Cardiac muscle cell (in vitro differentiated cells and primary cell): ENCODE measurements at regions not wholly inside any gene's neighbourhood (a gene's known extent, or its start where the extent isn't known, plus 50 kb on each side); places are given as distances from the start of the nearest gene placed in this dataset.

ENCODE experiments used
- DNase-seq, 2 donors: peaks; one replicate each; pipeline versions ENCODE4 v3.0.0 to v3.0.0-alpha.2; 2010 to 2017; ENCODE audit warnings: low read depth in 1 of 2, low spot score in 1 of 2
- H3K27ac ChIP-seq: fragments of 200-600 bp; sonication (generic); 2 replicates; pipeline ENCODE4 v1.5.1; 2016
- H3K27me3 ChIP-seq: fragments of 200-600 bp; sonication (generic); 2 replicates; pipeline ENCODE4 v1.6.0; 2016; ENCODE audit warnings: control low read depth
- H3K36me3 ChIP-seq: fragments of 200-600 bp; sonication (generic); 2 replicates; pipeline ENCODE4 v1.5.1; 2016; ENCODE audit warnings: control low read depth
- H3K4me1 ChIP-seq: fragments of 200-600 bp; sonication (generic); 2 replicates; pipeline ENCODE4 v1.8.1; 2017; ENCODE audit warnings: low read depth, mild to moderate bottlenecking, mixed run types
- H3K4me3 ChIP-seq: fragments of 200-600 bp; sonication (generic); 2 replicates; pipeline ENCODE4 v1.5.1; 2016; ENCODE audit warnings: mild to moderate bottlenecking
- H3K9me3 ChIP-seq: fragments of 200-600 bp; sonication (generic); 2 replicates; pipeline ENCODE4 v1.5.1; 2017; ENCODE audit warnings: low read depth, mild to moderate bottlenecking, control low read depth
- CTCF ChIP-seq: IDR thresholded peaks from 2 replicates; pipeline ENCODE4 v1.5.1; 2012; ENCODE audit warnings: low read depth, mild to moderate bottlenecking, low read length

- no peak overlapping the region for H3K27ac ChIP-seq
- TF ChIP-seq CTCF: no peak
- peak in 1 of 2 donors; percentile 42 for DNase-seq
Observed at GRCh38 chrX:69031971-69032391, 133.3 kb downstream of the PJA1 start.

GRCh38 chrX:69031181-69031580 is 134.1 kb downstream of the PJA1 start:
- H3K27ac ChIP-seq: no peak overlapping the region
- H3K36me3 ChIP-seq: no peaks in the 10 kb centered on the region
- no peaks in the 10 kb centered on the region for H3K27me3 ChIP-seq
- peak in 1 of 2 donors; percentile 36 for DNase-seq
- H3K4me3 ChIP-seq: no peak overlapping the region
- no peaks in the 10 kb centered on the region for H3K9me3 ChIP-seq
- TF ChIP-seq CTCF: peak; percentile 14
- H3K4me1 ChIP-seq: peaks cover 6% of the 10 kb centered on the region

More at GRCh38 chrX:69031971-69032391, 133.3 kb downstream of the PJA1 start:
- no peaks in the 10 kb centered on the region for H3K9me3 ChIP-seq
- H3K4me1 ChIP-seq: peaks cover 6% of the 10 kb centered on the region
- no peak overlapping the region for H3K4me3 ChIP-seq
- H3K27me3 ChIP-seq: no peaks in the 10 kb centered on the region
- no peaks in the 10 kb centered on the region for H3K36me3 ChIP-seq

GRCh38 chrX:69029771-69030170 is 135.5 kb downstream of the PJA1 start:
- DNase-seq: no peak
- Histone ChIP-seq H3K9me3 (no peaks in the 10 kb centered on the region), H3K4me3 (no peak overlapping the region), H3K4me1 (peaks cover 6% of the 10 kb centered on the region), H3K36me3 (no peaks in the 10 kb centered on the region), H3K27ac (no peak overlapping the region), H3K27me3 (no peaks in the 10 kb centered on the region)
- no peak for TF ChIP-seq CTCF

- H3K9me3 ChIP-seq: no peaks in the 10 kb centered on the region
- H3K36me3 ChIP-seq: no peaks in the 10 kb centered on the region
- DNase-seq: no peak
- H3K27ac ChIP-seq: no peak overlapping the region
- peaks cover 6% of the 10 kb centered on the region for H3K4me1 ChIP-seq
- no peak overlapping the region for H3K4me3 ChIP-seq
- no peaks in the 10 kb centered on the region for H3K27me3 ChIP-seq
- no peak for TF ChIP-seq CTCF
Observed at GRCh38 chrX:69028761-69029120, 136.5 kb downstream of the PJA1 start.

GRCh38 chrX:69028006-69028760 is 137.1 kb downstream of the PJA1 start:
- Histone ChIP-seq H3K4me3 (no peak overlapping the region), H3K27me3 (no peaks in the 10 kb centered on the region), H3K4me1 (peaks cover 6% of the 10 kb centered on the region), H3K9me3 (no peaks in the 10 kb centered on the region), H3K36me3 (no peaks in the 10 kb centered on the region), H3K27ac (no peak overlapping the region)
- DNase-seq: no peak
- no peak for TF ChIP-seq CTCF
